ENCODE measurements at regions not wholly inside any gene's neighbourhood (a gene's known extent, or its start where the extent isn't known, plus 50 kb on each side); places are given as distances from the start of the nearest gene placed in this dataset.
"Not testable (repeated sequence)": the region's sequence is repeated elsewhere in the genome, so short reads cannot be mapped to it uniquely, and the experiment has no call there.

DNA sequence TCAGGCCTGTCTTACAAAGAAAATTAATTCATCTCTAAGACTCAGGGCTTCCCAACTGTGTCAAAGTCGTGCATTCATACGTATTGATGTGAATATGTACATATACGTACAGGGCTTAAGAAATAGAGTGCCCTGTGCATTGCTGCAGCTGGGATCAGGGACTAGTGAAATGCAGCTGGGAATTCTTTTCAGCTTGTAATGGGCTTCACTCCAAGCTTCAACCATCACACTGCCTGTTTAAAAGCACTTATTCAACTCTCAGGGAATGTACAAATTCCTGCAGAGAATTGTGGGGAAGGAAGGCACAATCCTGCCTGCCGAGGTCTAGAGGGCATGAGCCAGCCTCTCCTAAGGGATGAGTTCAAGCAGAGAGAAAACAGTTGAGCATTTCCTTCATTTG, 59.6 kb upstream of the MAN2A1 start:
- no peak for DNase-seq

DNA sequence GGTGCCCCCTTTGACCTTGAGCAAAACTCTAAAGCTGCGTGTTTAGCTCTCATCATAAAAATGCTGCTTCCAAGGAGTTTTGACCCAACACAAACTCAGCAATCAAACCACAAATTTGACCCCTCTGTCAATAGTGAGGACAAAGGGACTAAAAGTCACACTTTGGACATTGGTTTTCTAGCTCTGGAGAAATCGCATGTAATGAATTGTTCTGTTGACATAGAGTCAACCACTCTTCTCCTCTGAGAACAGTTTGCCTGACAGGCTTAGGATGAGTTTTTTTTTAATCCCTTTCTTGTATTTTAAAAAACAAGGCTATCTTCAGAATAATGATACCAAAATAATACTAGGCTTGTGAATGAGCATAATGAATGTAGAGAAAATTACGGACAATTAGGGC, 61.1 kb upstream of the MAN2A1 start:
- DNase-seq: no peak

DNA sequence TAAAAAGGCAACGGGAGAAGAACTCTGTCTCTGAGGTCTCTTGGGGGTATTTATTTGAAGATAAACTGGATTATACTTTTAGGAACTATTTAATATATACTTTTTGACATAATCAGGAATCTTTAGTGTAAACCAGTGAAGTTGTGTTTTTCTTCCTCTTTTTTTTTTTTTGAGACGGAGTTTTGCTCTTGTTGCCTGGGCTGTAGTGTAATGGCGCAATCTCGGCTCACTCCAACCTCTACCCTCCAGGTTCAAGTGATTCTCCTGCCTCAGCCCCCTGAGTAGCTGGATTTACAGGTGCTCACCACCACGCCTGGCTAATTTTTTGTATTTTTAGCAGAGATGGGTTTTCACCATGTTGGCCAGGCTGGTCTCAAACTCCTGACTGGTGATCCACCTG, 68.5 kb upstream of the MAN2A1 start:
- not testable (repeated sequence) for DNase-seq

DNA sequence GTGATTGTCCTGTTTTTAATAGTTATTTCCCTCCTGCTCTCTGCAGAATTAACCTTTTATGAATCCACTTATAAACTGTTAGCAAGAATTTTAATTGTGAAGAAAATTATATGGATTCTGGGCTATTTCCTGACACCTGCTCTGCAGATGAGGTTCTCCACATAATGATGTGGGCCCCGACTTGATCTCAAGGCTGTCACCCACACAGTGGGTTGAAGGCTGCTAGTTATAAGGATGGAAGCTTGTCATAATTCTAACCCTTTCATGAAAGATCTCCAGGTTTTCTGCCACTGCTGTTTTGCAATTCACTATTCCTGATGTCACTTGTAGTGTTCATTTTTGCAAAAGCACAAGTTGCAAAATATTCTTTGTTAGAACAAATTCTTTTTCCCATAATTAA, 69.1 kb upstream of the MAN2A1 start:
- no peak for DNase-seq

DNA sequence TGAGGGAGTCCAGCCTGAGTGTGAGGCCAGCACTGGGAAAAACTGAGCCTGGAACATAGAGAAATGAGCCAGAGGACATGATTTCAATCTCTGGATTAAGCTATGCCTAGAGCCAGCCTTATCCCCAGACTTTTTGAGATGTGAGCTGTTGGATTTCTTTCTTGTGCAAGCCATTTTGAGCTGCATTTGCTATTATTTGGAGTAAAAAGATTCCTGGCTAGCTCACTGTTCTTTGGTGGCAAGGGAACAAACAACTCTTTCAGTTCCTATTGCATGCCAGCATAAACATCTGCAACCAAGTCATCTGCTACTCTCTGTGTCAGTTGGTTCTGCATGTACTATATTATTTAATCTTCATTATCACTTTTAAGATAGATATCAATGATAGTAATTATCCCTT, 70.1 kb upstream of the MAN2A1 start:
- DNase-seq: no peak

DNA sequence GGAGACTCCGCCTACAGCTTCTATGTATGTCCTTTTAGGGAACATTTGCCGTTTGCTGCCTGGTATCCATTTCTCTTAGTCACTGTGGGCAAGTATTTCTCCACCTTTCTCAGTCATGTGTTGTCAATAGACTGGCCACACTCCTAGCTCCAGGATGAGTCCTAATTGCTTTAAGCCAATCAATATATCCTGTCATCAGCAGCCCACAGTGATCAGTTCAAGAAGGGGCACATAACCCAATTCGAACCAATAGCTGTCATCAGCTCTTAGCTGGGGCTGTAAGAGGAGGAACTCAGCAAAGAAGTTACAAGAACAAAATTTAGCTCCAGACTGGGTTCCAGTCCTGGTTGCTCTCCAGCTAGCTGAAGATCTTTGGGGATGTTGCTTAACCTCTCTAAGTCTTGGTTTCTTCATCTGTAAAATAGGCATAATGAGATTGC, 70.7 kb upstream of the MAN2A1 start:
- DNase-seq: no peak

DNA sequence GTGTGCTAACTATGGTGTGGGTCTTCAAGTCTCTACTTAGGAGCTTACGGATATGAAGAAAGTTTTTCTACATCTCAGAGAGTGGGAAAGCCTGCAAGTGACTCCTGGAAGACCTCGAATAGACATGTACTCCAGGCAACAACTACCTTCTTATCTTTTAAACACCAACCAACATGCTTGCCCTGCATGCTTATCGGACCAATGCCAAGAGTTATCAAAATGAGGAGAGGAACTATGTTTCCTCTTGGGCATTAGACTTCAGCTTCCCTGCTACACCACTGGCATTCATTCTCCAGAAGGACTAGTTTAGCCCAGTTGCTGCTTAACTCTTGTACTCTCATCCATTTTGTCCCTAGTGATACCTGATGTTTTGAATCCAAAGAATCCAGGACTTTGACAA, 74.7 kb upstream of the MAN2A1 start:
- DNase-seq: no peak

DNA sequence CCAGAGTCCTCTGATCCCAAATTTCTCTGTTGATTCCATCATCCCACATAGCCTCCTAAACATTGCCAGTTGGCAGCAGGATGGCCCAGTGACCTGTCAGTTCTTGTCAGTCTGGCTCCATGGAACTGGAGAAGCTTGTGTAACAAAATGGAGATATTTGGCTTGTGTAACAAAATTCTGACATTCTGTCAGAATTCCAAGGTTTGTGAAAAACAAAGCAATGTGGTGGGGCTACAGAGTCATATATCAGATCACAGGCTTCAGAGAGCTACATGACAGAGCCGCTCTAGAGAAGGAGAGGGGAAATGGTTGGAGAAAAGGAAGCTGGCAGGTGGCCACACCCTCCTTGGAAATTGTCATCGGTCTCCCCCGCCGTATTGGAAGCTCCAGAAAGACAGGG, 75.4 kb upstream of the MAN2A1 start:
- DNase-seq: no peak

DNA sequence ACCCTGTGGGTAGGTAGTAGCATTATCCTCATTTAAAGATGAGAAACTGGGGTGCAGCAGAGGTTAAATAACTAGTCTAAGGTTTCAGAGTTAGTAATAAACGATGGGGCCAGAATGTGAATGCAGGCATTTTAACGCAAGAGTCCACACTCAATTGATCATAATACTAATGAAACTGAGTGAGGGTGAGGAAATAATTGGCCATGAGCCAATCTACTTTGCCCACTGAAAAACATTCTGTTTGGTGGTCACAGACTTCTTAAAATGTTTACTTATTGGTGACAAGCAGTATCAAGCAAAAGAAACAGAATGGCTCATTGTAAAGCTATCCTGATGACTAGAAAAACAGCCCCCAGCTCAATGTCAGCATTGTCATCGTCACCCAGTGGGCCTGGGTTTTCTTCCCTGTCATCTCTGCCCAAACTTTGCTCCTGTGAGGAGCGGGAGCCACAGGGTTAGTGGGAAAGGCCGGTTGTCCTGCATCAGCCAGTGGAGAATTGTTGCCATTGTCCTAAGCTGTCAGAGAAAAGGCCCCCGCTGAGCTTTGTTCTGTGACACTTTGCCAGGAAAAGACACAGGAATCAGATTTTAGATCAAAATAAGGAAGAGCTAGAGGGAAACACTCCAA, 77.3 kb upstream of the MAN2A1 start:
- DNase-seq: no peak

DNA sequence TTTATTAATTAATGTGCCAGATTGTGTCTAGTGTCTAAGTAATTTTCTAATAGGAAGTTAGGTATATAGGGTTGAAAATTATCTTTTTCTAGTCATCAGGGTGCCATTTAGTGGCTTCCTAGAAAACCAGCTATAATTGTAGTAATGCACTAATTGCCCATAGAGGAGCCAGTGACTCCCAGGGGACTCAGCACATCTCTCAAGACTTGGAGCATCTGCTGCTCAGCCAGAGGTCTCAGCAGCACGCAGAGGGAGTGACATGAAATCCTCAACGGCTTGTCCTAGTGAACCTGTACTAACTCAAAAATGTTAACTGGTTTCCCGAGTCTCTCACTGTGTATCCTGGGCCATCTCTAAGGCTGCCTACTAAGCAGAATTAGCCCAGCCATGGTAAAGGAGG, 78.2 kb upstream of the MAN2A1 start:
- no peak for DNase-seq

DNA sequence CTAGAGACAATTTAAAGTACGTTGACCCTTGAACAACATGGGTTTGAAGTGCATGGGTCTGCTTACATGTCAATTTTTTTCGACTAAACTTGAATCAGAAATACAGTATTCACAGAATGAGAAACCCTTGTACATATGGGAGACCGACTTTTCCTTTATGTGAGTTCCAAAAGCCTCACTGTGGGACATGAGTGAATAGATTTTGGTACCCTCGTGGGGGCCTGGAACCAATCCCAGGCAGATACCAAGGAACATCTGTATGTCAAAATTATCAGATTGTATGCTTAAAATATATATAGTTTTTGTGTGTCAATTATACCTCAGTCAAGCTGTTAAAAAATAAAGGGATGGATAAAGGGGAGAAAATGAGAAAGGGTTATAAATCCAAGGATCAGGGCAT, 78.7 kb upstream of the MAN2A1 start:
- DNase-seq: no peak

DNA sequence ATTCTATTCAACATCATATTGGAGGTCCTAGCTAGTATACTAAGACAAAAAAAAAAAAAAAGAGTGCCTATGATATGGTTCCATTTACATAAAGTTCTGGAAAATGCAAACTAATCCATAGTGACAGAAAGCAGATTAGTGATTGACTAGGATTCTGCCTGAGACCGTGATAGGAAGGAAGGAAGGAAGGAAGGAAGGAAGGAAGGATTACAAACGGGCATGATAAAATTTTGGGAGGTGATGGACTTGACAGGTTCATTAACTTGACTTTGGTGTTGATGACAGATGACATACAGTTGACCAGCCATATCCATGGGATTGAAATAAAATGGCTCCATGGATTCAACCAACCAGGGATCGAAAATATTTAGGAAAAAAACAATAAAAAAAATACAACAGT, 79.1 kb upstream of the MAN2A1 start:
- no peak for DNase-seq

DNA sequence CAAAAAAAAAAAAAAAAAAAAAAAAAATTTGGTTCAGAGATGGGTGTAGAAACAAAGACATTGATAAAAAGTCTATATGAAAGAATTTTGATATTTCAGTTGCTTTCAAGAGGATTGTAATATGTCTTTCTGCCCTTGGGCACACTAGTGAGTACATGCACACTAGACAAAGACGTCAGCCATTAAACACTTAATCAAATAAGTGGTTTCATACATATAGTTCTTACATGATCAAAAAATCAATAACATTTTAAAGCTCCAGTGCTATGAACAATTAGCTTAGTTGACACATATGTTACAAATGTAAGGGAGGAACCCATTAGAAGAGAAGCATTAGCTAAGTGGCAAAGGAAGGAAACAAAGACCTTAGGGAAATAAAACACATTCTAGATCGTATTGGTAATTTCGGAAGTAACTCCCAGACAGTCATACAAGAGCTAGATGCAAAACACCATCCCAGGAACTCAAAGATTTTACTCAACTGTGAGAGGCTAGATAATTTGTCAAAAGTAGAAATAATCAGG, 84.5 kb upstream of the MAN2A1 start:
- DNase-seq: no peak

DNA sequence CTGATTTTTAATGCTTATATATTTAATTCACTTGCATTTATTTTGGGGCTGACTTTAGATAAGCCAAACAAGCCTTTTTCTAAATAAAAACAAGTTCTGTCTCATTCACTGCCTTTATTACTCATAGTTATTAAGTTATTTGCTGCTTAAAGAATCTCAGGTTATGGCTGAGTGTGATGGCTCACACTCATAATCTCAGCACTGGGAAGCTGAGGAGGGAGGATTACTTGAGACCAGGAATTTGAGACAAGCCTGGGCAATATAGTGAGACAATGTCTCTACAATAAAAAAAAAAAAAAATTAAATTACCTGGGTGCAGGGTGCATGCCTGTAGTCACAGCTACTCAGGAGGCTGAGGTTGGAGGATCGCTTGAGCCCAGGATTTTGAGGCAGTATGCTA, 85.0 kb upstream of the MAN2A1 start:
- DNase-seq: no peak

DNA sequence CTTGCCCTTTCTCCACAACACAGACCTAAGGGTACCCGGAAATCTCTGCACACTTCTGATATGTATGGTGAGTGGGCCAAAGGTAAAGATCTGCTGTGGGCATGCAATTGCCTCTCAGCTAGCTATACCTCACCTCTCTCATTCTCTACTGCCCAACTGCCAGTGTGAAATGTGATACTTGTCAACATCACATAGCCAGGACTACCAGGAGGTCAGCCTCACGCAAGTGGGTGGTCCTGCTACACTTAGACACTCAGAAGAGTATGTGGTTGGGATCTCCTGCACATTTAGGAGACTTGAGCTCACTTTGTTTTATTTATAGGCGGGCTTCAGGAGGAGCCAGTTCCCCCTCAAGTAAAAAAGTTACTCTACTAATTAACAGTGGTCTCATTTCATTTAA, 88.0 kb upstream of the MAN2A1 start:
- no peak for DNase-seq

DNA sequence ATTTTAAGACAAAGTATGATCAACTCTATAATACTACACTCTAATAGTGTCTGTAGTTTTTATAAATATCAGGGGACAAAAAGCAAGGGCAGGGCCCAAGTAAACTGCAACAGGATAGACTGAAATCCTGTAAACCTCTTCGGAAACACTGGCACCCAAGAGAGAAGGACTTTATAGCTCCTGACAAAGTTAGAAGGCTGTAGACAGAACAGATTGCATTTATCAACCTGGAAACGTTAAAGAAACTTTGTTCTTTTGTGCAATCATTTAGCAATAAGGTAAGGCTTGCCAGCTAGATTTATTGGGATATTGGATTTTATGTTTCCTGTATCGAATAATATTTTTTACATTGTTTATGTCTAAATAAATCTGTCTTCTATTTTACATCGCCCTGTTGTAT, 91.8 kb upstream of the MAN2A1 start:
- no peak for DNase-seq

DNA sequence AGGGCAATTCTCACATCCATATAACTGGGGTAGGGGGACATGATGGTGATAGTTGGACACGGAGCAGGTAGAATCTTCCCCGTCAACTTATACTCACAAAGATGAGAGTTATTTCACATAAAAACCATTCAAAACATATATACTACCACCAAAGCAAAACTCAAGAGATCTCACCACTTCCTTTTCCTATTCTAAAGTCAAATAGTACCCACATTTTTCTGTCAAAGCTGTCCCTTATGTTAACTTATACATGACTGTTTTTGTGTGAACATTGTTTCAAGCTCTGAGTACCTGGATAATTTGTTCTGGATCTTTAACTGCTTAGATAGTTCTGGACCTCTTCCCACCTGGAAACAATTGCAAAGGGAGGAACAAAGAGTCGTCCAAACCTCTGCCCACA, 95.5 kb upstream of the MAN2A1 start:
- DNase-seq: no peak

DNA sequence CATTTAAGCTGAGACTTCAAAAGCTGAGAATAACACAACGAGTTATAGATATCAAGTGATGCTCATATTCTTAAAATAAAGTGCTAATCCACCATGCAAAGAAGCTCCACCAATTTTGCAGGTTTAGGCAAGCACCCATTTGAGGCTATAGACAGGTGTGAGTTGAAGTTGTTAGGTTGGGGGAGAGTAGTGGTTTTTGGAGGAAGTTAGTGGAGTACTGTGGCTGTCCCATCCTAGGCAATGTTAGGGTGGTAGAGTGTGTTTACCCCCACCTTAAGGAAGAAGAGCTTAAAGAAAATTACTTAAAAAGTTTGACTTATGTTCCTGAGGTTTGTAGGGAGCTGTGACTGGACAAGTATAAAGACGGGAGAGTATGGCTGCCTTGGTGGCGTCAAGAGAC, 98.9 kb upstream of the MAN2A1 start:
- DNase-seq: no peak

DNA sequence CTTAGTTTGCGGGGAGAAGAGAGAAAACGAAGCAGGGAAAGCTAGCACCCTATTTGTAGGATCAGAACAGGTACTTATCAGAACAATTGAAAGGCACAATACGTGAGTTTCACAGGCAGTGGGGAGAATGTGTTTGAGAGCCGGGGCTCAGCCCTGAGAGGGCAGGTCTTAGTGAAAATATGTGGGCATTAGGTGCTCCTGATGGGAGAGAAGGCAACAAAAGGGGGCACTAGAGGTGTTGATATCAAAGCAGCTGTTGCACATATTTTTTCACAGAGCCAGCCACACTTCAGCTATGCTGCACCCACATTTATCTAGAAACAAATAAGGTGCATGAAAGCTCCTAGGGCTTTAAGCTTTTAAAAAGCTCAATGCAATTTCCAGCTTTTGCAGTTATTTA, 99.7 kb upstream of the MAN2A1 start:
- no peak for DNase-seq

DNA sequence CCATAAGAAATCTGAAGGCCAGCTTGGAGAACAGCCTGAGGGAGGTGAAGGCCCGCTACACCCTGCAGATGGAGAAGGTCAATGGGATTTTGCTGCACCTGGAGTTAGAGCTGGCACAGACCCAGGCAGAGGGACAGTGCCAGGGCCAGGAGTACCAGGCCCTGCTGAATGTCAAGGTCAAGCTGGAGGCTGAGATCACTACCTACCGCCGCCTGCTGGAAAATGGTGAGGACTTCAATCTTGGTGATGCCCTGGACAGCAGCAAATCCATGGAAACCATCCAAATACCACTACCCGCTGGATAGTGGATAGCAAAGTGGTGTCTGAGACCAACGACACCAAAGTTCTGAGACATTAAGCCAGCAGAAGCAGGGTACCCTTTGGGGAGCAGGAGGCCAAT, 100.5 kb upstream of the MAN2A1 start:
- DNase-seq: no peak

DNA sequence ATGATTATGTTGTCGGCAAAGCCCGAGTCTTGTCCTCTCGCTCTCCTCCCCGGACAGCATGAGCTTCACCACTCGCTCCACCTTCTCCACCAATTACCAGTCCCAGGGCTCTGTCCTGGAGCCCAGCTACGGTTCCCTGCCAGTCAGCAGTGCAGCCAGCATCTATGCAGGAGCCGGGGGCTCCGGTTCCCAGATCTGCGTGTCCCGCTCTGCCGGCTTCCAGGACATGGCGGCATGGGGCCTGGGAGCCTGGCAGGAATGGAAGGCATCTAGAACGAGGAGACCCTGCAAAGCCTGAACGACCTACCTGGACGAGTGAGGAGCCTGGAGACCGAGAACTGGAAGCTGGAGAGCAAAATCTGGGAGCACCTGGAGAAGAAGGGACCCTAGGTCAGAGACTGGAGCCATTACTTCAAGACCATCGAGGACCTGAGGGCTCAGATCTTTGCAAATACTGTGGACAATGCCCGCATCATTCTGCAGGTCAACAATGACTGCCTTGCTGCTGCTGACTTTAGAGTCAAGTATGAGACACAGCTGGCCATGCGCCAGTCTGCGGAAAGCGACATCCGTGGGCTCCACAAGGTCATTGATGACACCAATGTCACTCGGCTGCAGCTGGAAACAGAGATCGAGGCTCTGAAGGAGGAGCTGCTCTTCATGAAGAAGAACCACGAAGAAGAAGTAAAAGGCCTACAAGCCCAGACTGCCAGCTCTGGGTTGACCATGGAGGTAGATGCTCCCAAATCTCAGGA, 101.3 kb upstream of the MAN2A1 start:
- no peak for DNase-seq

DNA sequence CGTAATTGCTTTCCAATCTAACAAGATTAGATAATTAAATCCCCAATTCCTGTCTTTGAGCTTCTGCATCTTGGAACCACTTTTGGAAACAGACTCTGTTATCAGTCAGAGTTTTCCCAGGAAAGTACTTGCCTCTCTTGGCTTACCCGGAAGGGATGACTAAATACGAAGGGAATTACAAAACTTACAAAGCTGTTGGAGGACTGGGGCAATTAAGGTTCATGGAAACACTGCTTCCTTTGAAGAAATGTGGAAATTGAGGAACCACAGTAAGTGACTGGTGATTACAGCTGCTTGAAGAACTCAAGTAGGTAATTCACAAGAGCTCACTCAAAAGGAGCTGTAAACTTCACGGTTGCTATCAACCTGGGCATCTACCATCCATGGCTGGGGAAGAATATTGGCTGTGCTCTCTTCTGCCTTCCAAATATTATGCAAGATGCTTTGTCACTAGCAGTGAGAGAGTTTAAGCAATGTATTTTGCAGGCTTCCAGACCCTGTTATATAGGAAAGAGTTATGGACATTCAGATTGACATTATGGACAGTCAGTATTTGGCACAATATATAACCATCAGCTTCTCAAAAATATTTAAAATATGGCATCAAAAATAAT, 104.6 kb upstream of the MAN2A1 start:
- DNase-seq: no peak

DNA sequence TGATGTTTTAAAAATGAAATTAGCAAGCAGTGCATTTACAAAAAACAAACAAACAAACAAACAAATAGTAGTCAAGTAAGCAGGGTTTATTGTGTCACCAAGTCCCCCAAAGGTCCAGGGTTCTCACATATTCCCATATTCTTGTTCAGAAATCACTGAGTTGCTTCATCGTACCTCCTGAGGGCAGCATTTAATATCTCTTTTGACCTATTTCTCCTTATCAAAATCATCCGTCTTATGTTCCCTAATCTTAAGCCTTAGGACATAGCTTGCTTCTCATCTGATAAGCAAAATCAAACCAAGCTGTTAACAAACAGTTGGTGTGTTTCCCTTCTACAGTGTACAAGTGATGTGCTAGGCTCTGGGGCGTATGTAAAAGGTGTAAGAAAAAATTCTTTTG, 109.5 kb upstream of the MAN2A1 start:
- DNase-seq: no peak

DNA sequence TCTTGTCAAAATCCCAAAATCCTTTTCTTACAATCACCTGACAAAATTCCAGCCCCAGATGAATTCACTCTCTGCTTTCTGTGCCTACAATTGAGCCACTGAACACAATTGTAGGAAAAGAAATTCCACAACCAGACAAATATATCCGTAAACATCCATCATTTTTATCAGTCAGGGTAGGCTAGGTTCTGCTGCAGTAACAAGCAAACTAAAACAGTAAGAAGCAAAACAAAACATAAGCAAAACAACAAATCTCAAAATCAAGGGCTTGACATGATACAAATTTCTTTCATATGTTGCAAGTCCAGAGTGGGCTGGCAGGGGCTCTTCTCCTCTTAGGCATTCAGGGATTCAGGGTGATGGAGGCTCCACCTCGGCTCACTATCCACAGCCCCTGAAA, 114.2 kb upstream of the MAN2A1 start:
- DNase-seq: no peak

Measured in activated naive CD4-positive, alpha-beta T cell treated with anti-CD3 and anti-CD28 coated beads, Interleukin-2, amount 50 U/mL, for 16 hours (primary cell).